HG02870 (cell line): ENCODE measurements at regions not wholly inside any gene's neighbourhood (a gene's known extent, or its start where the extent isn't known, plus 50 kb on each side); places are given as distances from the start of the nearest gene placed in this dataset.
"Not testable (repeated sequence)": the region's sequence is repeated elsewhere in the genome, so short reads cannot be mapped to it uniquely, and the experiment has no call there.

Experiments
- ATAC-seq: cut with Tn5 transposase; IDR thresholded peaks from one replicate; pipeline ENCODE4 v1.9.1; 2021; ENCODE audit warnings: mild to moderate bottlenecking, moderate library complexity; ENCODE audit not compliant: unreplicated experiment

DNA sequence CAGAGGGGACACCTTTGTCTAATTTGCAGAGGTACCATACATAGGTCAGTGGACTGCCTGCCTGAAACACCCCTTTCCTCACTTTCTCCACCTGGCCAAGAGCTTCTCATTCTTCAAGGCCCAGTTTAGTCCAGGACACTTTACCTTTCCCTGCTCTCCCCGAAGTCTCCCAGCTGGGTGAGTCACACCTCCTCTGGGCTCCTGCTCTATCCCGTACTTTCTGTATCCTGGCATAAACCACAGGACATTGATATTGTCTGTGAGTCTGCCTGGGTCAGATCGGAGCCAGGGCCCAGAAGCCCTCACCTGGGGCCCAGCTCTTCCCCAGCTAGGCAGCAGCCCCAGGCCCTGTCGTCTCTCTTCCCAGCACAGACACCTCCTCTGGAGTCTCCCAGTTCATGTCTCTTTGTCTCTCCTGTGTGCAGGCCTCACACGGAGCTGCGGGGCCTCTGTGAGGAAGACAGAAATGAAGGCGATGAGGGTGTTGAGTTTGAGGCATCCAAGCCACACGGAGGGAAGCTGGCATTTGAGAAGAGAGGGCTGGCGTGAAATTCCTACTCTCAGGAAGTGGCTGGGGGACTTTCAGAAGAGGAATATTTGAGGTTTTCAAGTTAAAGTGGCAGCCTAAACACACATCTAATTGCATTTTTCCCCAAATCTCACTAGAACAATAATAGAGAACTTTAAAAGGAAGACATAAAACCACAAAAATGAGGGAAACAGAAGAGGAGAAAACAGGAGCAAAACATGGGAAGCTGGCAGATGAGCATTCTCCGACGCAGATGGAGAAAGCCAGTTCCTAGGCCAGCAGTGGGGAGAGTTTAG lies 79.6 kb upstream of the LAPTM4A start:
- ATAC-seq, result no peak

DNA sequence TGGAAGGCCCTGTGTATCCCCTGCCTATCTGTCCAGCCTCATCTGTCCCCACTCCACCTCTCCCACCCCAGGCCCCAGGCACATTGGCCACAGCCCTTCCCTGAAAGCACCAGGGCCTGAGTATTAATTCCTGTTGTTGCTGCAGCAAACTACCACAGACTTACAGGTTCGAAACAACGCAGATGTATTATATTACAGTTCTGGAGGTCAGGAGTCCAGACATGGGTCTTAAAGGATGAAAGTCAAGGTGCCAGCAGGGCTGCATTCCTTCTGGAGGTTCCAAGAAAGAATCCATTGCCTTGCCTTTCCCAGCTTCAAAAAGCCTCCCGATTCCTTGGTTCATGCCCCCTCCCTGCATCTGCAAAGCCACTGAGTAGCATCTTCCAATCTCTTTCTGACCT lies 78.7 kb upstream of the LAPTM4A start:
- no peak for ATAC-seq

DNA sequence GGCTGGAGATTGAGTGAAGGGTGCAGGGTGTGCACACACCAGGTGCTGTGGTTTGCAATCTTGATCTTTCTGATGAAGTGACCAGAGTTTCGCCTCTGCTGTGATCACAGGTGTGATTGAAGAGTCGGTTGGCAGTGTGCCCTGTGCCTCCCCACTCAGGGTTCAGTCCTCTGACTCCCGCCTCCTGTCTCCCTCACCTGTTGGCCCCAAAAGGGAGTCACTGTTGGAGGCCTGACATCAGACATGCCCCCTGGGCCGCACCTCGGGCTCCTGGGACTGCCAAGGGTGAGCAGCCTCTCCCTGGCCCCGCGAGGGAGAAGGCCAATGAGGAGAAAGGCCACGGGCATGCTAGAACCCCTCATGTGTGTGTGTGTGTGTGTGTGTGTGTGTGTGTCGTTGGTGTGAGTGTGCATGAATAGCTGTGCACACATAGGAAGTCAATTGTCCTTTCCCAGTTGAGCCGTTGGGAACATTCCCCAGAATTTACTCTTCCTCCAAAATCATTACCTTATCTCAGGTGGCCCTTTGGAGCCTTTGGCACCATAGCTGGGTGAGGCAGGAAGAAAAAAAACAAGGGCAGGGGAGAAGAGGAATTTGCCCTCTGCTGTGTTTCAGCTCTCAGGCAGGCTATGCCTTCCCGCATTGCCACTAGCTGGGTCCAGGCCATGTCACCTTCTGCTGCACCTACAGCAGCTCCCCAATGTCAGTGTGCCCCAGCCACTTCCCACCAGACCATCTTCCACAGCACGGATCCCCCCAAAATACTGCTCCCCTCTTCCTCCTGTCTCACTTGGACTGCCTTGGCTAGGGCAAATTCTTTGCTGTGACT lies 78.1 kb upstream of the LAPTM4A start:
- ATAC-seq, result no peak

DNA sequence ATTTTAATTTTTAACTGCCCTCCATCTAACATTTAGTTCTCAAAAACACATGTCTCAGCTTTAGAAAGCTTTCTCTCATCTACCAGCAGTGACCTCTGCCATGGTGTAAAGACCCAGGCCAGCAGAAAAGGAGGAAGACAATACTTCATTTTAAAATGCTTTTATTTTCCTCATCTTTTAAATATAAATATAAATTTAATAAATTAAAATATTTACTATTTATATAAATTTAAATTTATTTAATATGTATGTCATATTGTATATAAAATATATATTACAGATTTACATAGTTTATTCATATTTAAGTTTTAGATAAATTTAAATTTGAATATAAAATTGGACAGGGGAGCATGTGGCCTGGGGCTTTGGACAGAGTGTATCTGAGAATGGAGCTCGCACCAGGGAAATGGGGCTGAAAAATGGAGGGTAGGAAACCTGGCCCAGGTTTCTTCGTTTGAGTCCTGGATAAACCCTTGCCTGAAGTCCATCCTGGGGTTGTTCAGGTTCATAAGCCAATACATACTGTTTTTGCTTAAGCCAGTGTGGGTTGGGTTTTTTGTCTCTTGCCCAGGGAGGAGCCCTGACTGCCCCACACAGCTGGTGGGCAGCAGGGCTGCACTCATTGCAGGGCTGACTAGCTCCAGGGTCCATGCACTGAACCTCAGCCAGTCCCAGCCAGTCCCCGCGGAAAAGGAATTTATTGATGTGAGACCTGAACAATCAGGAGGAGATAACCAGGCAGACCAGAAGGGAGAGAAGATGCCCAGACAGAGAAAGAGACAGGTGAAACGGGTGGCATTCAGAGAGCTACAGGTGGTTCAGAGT lies 77.3 kb upstream of the LAPTM4A start:
- no peak for ATAC-seq

DNA sequence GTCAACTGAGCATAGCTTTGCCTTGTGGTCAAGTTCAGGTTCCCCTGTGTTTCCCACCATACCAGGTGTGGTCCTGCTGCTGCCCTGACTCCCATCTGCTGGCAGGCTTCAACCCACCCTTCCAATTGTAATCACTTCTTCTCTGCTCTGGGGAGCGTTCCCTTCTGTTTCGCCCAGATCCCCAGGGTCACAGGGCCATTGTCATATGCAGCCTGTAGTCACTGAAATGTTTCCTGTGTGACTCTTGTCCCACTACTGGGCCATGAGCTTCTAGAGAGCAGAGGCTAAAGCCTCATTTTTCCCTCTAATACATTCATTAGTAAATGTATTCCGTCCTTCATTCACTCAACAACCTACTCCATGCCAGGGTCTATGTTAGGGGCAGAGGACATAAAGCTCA lies 75.0 kb upstream of the LAPTM4A start:
- no peak for ATAC-seq

DNA sequence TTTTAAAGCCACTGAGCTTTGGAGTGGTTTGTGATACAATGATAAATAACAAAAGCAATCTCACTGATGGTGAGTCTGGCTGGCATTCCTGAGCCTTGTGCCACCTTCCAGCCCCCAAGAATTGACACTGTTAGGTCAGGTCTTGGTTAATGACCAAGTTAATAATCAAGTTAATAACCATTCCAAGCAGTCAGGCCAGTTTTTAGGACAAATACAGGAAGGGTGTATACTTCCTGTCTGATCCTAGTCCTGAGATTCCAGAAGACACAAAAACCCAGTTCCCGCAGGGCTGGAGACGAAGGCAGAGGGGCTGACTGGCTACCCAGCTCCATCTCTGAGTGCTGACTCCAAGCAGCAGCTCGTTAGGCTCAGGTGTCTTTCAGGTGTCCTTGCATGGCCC lies 74.6 kb upstream of the LAPTM4A start:
- ATAC-seq, result no peak

DNA sequence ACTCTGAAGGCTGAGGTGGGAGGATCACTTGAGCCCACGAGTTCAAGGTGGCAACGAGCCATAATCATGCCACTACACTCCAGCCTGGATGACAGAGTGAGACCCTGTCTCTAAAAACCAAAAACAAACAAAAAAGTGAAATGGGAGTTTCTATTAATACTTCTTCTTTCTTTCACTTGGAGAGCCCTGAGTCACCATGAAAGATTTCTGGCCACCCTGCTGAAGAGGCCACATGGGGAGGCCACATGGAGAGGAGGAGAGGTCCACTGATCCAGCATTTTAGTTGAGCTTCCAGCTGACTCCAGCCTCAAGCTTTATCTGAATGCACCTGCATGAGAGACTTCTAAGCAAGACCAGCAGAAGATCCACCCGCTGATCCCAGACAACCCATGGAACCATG lies 74.2 kb upstream of the LAPTM4A start:
- ATAC-seq, result no peak

DNA sequence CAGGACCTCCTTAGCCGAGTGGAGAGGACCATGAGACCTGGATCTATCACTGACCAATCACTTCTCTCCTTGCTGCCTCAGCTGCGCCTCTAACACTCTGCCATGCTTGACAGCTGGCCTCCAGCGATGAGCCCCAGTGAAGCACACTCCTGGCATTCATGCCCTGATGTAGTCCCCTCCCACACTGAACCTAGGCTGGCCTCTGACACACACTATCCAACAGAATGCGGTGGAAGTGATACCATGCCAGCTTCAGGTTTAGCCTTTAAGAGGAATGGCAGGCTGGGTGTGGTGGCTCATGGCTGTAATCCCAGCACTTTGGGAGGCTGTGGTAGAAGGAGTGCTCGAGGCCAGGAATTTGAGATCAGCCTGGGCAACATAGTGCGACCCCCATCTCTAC lies 73.7 kb upstream of the LAPTM4A start:
- ATAC-seq, result no peak

DNA sequence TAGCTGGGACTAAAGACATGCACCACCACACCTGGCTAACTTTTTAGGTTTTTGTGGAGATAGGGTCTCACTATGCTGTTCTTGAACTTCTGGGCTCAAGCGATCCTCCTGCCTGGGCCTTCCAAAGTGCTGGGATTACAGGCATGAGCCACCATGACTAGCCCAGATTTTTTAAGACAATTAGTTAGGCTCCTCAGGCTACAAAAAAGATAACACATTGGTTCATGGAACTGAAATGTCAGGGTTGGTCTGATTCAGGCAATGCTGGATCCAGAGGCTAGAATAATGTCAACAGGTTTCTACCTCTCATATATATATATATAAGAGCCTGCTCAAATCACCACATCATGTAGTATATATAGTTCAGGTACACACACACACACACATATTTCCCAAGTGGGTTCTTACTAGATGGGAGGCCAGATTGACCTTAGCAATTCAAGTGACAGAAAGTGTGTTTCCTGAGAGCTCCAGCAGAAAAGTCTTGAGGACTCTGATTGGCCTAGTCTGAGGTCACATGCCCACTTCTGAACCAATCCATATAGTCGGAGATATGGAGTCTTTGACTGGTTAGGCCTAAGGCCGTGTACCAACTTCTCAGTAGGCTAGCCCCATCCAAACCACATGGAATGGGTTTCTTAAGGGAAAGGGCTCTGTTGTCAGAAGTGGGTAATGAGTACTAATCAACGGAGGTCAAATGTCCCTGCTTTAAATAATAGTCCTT lies 72.6 kb upstream of the LAPTM4A start:
- no peak for ATAC-seq

DNA sequence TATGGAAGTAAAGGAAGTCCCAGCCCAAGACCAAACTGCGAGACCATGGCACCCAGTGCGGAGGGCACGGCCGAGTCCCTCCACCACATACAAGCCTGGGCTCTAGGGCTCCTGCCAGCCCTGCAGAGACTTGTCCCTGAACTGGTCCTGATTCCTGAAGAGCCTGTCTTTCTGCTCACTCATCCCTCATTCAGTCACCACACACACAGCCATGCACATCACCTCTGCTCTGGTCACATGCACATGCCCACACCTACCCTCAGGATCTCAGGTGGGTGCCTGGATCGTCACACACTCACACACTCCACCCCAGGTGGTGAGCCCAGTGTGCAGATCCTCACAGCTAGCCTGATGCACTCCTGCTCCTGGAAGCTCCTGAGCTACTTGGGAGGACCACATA lies 71.4 kb upstream of the LAPTM4A start:
- ATAC-seq, result no peak

DNA sequence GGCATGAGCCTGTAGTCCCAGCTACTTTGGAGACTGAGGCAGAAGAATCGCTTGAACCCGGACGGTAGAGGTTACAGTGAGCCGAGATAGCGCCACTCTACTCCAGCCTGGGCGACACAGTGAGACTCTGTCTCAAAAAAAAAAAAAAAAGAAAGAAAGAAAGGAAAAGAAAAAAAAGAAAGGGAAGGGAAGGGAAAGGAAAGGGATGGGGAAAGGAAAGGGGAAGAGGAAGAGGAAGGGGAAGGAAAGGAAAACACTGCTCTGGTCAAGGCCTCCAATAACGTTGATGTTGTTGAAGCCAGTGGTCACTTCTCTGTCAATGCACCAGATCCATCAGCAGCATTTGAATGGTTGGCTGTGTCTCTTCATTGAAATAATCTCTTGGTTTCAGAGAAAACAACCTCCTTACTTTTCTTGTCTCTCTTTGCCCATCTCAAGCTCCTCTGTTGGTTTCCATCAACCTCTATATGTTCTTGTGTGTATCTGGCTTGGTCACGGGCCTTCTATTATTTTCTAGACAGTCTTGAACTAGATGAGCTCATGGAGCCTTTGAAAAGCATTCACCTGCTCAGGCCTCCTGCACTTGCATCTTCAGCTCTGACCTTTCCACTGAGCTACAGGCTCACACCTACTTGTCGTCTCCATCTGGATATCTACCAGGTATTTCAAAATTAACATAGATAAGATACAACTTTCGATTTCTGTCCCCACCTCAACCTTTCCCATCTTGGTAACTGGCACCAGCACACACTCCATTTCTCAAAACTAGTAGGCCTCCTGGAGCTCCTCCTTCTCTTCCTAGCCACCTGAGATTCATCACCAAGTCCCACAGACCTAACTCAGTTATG lies 69.4 kb upstream of the LAPTM4A start:
- no peak for ATAC-seq

DNA sequence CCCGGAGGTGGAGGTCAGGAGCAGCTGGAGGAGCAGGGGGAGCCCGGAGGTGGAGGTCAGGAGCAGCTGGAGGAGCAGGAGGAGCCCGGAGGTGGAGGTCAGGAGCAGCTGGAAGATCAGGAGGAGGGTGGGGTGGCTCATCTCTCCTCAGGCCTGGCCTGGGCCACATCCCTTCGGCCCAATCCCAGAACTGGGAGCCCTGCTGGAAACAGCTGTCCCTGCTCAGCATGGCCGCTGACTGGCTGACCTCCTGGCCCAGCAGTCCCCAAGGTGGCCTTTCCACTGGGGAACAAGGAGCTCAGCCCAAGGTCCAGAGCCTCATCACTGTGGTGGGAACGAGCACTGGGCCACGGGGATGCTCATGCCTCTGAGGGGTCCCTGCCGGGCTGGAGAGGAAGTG lies 66.6 kb upstream of the LAPTM4A start:
- ATAC-seq, result no peak

DNA sequence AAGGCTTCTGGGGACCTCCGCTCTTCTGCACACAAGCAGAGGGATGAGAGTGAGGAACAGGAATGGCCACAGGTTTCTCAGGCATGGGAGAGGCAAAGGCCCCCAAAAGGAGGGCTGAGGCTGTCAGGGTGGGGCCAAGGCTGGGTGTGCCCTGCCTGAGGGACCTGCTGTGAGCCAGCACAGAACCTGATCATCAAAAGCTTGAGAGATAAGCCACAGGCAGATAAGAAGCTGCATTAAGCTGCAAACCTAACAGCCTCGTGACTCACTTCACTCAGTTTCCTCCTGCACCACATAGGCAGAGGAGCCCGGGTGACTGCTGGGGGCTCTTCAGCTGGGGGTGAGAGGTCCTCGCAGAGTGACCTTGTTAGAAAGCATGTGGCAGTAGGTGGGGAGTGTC lies 64.5 kb upstream of the LAPTM4A start:
- no peak for ATAC-seq

DNA sequence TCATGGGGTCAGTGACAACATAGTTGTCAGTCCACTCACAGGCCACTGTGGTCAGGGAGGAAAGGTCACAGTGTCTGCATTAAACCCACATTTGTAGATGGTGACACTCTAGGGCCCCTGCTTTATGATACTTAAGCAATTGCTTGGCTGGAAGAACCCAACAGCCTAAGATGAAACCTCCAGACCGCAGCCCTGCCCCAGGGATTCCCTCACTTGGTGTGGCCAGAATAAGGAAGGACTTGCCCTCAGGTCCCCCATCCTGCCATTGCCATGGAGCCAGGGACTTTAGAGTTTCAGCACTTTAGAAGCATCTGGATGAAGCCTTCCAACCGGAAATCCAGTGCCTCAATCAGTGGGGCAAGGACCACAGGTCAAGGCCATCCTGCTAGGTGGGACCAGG lies 63.9 kb upstream of the LAPTM4A start:
- ATAC-seq, result no peak

DNA sequence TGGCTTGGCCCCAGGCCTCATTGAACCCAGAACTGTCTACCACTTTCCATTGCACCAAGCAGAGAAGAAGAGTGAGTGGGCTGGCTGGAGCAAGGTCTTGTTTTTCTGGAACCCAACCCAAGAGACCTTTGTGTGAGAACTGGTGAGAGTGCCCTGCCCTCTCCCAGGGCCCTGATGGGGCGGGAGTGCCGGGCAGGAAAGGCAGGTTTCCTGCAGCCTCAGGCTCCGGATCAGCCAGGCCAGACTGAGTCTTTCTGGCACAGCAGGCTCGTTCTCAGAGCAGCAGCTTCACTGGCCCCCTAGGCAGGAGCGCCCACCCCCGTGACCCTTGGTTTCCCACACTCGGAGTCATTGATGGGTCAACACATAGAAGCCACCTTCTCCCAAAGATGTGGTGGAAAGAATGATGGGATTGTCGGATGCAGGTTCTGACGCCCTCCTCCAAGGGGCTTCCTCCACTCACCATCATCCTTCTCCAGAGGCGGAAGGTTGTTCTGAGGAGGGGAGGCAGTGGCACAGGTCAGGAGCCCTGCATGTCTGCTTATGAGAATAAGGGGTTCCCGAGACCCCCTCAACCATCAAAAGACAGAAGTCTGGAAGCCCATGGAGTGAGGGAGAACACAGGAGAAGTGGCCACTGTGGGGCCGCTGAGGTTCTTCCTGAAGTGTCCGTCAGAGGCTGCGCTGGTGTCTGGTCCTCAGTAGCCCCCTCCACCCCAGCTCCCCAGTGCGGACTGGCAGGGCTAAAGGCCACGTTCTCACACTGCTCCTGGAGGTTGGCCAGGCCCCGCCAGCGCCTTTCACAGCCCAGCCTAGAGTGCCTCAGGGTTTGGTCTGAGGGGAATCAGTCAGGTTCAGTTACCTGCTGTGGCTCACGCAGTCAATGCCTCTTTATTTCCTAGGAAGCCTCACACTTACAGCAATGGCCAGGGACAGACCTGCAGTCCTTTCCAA lies 62.8 kb upstream of the LAPTM4A start:
- ATAC-seq, result no peak

DNA sequence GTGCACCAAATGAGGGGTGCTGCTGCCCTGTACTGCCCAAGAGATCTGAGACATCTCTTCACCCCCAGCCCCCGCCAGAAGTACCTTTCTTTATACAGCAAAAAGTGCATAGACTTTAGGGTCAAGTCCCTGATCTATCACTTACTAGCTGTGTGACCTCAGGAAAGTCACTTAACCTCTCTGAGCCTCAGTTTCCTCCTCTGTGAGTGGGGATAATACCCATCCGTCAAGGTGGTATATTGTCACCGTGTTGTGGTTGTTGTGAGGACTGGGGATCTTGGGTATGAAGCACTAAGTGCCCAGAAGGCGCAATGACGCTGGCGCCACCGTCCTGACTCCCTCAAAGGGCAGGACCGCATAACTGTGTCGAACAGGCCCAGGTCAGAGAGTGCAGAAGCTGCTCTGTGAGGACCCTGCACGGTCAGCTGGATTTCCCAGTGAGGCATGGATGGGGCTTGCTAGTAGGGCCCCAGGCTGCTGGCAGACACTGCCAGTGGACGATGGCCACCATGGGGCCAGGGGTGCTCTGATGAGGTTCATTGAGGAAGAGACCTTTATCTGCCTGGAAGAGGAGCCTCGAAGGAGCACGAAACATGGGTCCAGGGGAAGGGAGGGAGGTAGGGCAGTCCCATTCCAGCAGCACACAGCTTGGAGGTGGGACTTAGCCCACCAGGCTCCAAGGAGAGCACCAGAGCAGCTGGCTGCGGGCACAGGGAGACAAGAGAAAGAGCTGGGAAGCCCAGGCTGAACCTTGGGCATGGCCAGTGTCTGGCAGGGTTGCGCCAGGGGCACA lies 61.8 kb upstream of the LAPTM4A start:
- ATAC-seq, result no peak

DNA sequence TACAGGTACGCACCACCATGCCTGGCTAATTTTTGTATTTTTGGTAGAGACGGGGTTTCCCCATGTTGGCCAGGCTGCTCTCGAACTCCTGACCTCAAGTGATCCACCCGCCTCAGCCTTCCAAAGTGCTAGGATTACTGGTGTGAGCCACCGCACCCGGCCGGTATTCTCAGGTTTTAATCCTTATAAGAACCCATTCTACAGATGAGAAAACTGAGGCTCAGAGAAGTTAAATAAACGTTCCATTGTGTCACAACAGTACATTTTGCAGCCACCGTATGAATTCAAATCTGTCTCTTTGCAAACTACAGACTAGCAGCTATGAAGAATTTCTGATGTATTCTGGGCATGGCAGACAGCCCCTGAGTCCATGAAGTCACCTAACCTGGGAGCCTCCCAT lies 60.9 kb upstream of the LAPTM4A start:
- not testable (repeated sequence) for ATAC-seq
